Vagina (tissue), 2 donors: ENCODE measurements at regions not wholly inside any gene's neighbourhood (a gene's known extent, or its start where the extent isn't known, plus 50 kb on each side); places are given as distances from the start of the nearest gene placed in this dataset.

Source experiments
- CTCF ChIP-seq, 3 experiments: fragments of 450-650 bp in 2 of 3; fragments of 200-600 bp in 1 of 3; sonication (generic) in 1 of 3; IDR thresholded peaks; one replicate each; pipeline ENCODE4 v1.5.1; 2017 to 2019; ENCODE audit warnings: antibody characterized with exemption in 3 of 3, mild to moderate bottlenecking in 2 of 3, moderate library complexity in 2 of 3
- POLR2A ChIP-seq, 2 donors: fragments of 450-650 bp; IDR thresholded peaks; one replicate each; pipeline ENCODE4 v1.6.1; 2017; ENCODE audit warnings: antibody characterized with exemption in 2 of 2, mild to moderate bottlenecking in 2 of 2, moderate library complexity in 2 of 2
- POLR2AphosphoS5 ChIP-seq, 2 donors: sonication (generic); formaldehyde crosslinking; IDR thresholded peaks; one replicate each; pipeline ENCODE4 v1.9.0; 2017; ENCODE audit warnings: antibody characterized with exemption in 2 of 2, mild to moderate bottlenecking in 2 of 2, low read depth in 1 of 2; ENCODE audit not compliant: insufficient read depth in 1 of 2

DNA sequence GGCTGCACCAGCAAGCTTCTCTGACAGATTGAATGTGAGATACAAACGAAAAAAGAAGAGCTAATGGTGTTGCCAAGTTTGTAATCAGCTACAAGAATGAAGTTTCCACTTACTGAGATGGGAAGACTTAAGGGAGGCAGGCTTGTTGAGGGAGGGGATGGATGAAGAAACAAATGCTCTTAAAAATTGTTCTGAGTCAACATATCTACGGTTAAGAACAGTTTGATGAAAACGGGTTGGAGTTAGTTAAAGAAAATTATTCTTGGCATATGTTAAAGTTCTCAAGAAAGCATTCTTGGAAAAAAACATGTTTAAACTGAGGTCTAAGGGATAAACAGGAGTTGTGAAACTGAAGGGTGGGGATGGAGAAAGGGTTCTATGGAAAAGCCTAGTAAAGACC is 816.3 kb upstream of the HS3ST1 start:
- TF ChIP-seq POLR2AphosphoS5 (IDR thresholded peaks at IDR 0.05; ENCODE audit: insufficient read depth in 1 of 2, low read depth in 1 of 2) (no peak), CTCF (IDR thresholded peaks at IDR 0.05) (no peak), POLR2A (IDR thresholded peaks at IDR 0.05) (no peak)
